Mesendoderm (in vitro differentiated cells): ENCODE measurements at regions not wholly inside any gene's neighbourhood (a gene's known extent, or its start where the extent isn't known, plus 50 kb on each side); places are given as distances from the start of the nearest gene placed in this dataset.

Source experiments
- DNase-seq: peaks from one replicate; pipeline ENCODE4 v3.0.0; 2013
- H2AK5ac ChIP-seq: 2 replicates; pipeline ENCODE4 v1.6.1; 2013; ENCODE audit warnings: low read length, inconsistent platforms
- H2BK120ac ChIP-seq: 2 replicates; pipeline ENCODE4 v1.6.1; 2013; ENCODE audit warnings: low read depth, mild to moderate bottlenecking, low read length, moderate library complexity, mixed read lengths
- H2BK15ac ChIP-seq: replicated peaks from 2 replicates; pipeline ENCODE4 v1.6.1; 2013; ENCODE audit warnings: low read depth, mild to moderate bottlenecking, moderate library complexity
- H2BK5ac ChIP-seq: 2 replicates; pipeline ENCODE4 v1.6.1; 2013; ENCODE audit warnings: low read length, inconsistent platforms
- H3K18ac ChIP-seq: 2 replicates; pipeline ENCODE4 v1.6.1; 2013; ENCODE audit warnings: mild to moderate bottlenecking, low read length, mixed read lengths
- H3K23ac ChIP-seq: one replicate; pipeline ENCODE4 v1.6.1; 2013; ENCODE audit warnings: low read length
- H3K27ac ChIP-seq: 2 replicates; pipeline ENCODE4 v1.5.1; 2013; ENCODE audit warnings: low read depth, mild to moderate bottlenecking, inconsistent platforms, low read length, moderate library complexity
- H3K27me3 ChIP-seq: 2 replicates; pipeline ENCODE4 v1.6.1; 2013; ENCODE audit warnings: low read length, control low read depth, mild to moderate bottlenecking, inconsistent platforms; ENCODE audit not compliant: insufficient read depth, poor library complexity
- H3K36me3 ChIP-seq: 2 replicates; pipeline ENCODE4 v1.6.1; 2013; ENCODE audit warnings: low read length, inconsistent platforms; ENCODE audit not compliant: control insufficient read depth, insufficient read depth
- H3K4ac ChIP-seq: one replicate; pipeline ENCODE4 v1.6.1; 2013; ENCODE audit warnings: low read depth, mild to moderate bottlenecking, low read length, moderate library complexity
- H3K4me1 ChIP-seq: 2 replicates; pipeline ENCODE4 v1.6.1; 2013; ENCODE audit warnings: low read depth, low read length, inconsistent platforms; ENCODE audit not compliant: control insufficient read depth
- H3K4me2 ChIP-seq: 2 replicates; pipeline ENCODE4 v1.6.1; 2013; ENCODE audit warnings: low read length
- H3K4me3 ChIP-seq: 2 replicates; pipeline ENCODE4 v1.5.1; 2013; ENCODE audit warnings: mild to moderate bottlenecking, low read length
- H3K56ac ChIP-seq: one replicate; pipeline ENCODE4 v1.6.1; 2013; ENCODE audit warnings: low read length
- H3K79me1 ChIP-seq: 2 replicates; pipeline ENCODE4 v1.6.1; 2013; ENCODE audit warnings: low read length, inconsistent platforms
- H3K79me2 ChIP-seq: 2 replicates; pipeline ENCODE4 v1.6.1; 2013; ENCODE audit warnings: mild to moderate bottlenecking, low read length; ENCODE audit not compliant: control insufficient read depth, insufficient read depth
- H3K9ac ChIP-seq: 2 replicates; pipeline ENCODE4 v1.6.1; 2013; ENCODE audit warnings: low read length, inconsistent platforms
- H4K5ac ChIP-seq: one replicate; pipeline ENCODE4 v1.6.1; 2013; ENCODE audit warnings: low read length
- H4K8ac ChIP-seq: one replicate; pipeline ENCODE4 v1.6.1; 2013; ENCODE audit warnings: low read depth, mild to moderate bottlenecking, control low read depth, low read length, moderate library complexity
- WGBS: extraction: QIAGEN DNeasy Blood & Tissue Kit; methylation state at CpG from one replicate; pipeline ENCODE4 v1.1.7; 2013; ENCODE audit warnings: low lambda C conversion rate, missing lambda C conversion rate; ENCODE audit not compliant: insufficient coverage; ENCODE audit errors: extremely low coverage; 5-methylcytosine and 5-hydroxymethylcytosine counted together

DNA sequence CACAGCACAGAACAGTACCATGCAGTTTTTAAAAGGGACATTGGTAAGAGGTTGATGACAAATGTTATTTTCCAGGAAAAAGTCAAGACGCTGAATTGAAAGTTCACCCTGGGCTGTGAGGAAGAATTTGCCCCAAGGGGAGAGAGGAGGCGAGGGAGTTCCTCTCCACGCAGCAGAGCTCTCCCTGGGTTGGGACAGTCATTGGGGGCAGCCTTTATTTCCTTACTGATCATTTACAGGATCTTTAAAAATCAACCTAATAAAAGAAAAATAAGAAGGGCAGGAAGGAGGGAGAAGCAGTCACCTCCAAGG, 49.9 kb upstream of the WNT7B start:
- no peaks in the 10 kb centered on the region for H3K36me3 ChIP-seq
- H3K4ac ChIP-seq, result no peak overlapping the region
- no peak overlapping the region for H3K23ac ChIP-seq
- no peak overlapping the region for H4K8ac ChIP-seq
- H3K27me3 ChIP-seq, result no peaks in the 10 kb centered on the region
- peak overlapping the region; percentile 95 for H3K56ac ChIP-seq
- no peak overlapping the region for H2BK5ac ChIP-seq
- no peak overlapping the region for H3K4me3 ChIP-seq
- no peak overlapping the region for H2BK120ac ChIP-seq
- H2AK5ac ChIP-seq, result no peak overlapping the region
- H3K27ac ChIP-seq, result no peak overlapping the region
- peak overlapping the region; percentile 68 for H3K9ac ChIP-seq
- H3K4me2 ChIP-seq, result no peak overlapping the region
- no peak overlapping the region for H2BK15ac ChIP-seq
- no peaks in the 10 kb centered on the region for H3K4me1 ChIP-seq
- H4K5ac ChIP-seq, result no peak overlapping the region
- no peak overlapping the region for H3K18ac ChIP-seq
- no peak for DNase-seq
- H3K79me2 ChIP-seq, result no peaks in the 10 kb centered on the region
- no peaks in the 10 kb centered on the region for H3K79me1 ChIP-seq
- no CpG with 5 or more reads among the region's 3 CpGs for WGBS

DNA sequence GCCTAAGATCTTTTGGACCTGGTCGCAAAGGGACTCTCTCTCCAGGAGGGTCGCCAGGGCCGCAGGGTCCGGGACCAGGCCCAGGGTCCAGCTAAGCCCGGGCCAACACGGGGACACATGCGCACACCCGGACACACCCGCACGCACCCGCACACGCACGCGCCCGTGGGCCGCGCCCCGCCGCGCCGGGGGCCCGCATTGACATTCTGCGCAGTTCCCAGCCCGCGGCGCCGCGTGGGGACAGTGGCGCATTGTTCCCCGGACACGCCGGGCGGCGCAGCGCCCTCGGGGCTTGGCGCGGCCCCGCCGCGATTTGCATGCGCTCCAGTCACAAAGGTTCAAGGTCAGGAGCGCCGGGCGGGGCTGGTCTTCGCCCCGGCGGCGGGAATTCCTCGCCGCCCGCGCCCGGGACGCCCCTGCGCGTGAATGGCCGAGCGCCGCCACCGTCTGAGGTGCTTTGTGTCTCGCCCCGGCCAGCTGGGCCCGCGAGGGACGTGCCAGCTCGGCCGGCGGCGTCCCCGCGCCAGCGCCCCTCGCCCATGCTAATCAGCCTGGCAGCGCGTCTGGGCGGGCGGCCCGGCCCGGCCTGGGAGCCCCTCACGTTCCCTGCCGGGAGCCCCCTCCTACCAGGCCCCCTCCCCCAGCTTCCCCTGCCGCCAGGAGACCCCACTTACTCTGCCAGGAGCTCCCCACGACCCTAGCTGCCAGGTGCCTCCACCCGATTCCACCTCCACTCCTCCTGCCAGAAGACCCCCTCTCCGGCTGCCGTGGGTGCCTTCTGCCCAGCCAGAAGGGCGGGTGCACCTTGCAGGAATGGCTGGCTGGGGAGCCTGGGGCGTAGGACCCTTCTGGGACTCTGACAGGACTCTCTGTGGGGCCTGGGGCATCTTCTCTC, 50.5 kb upstream of the WNT7B start:
- peak overlapping the region; percentile 19 for H3K4ac ChIP-seq
- H3K56ac ChIP-seq, result peak overlapping the region; percentile 95
- no peak overlapping the region for H2BK120ac ChIP-seq
- H3K27ac ChIP-seq, result no peak overlapping the region
- no peaks in the 10 kb centered on the region for H3K79me1 ChIP-seq
- DNase-seq, result peak; percentile 39
- H3K27me3 ChIP-seq, result no peaks in the 10 kb centered on the region
- peak overlapping the region; percentile 68 for H3K9ac ChIP-seq
- H3K36me3 ChIP-seq, result no peaks in the 10 kb centered on the region
- WGBS, result no CpG with 5 or more reads among the region's 89 CpGs
- H3K4me3 ChIP-seq, result no peak overlapping the region
- no peak overlapping the region for H4K5ac ChIP-seq
- H3K4me2 ChIP-seq, result peak overlapping the region; percentile 60
- no peak overlapping the region for H2BK5ac ChIP-seq
- H3K23ac ChIP-seq, result no peak overlapping the region
- H3K4me1 ChIP-seq, result no peaks in the 10 kb centered on the region
- no peak overlapping the region for H2AK5ac ChIP-seq
- no peak overlapping the region for H2BK15ac ChIP-seq
- no peak overlapping the region for H4K8ac ChIP-seq
- no peaks in the 10 kb centered on the region for H3K79me2 ChIP-seq
- H3K18ac ChIP-seq, result peak overlapping the region; percentile 55

DNA sequence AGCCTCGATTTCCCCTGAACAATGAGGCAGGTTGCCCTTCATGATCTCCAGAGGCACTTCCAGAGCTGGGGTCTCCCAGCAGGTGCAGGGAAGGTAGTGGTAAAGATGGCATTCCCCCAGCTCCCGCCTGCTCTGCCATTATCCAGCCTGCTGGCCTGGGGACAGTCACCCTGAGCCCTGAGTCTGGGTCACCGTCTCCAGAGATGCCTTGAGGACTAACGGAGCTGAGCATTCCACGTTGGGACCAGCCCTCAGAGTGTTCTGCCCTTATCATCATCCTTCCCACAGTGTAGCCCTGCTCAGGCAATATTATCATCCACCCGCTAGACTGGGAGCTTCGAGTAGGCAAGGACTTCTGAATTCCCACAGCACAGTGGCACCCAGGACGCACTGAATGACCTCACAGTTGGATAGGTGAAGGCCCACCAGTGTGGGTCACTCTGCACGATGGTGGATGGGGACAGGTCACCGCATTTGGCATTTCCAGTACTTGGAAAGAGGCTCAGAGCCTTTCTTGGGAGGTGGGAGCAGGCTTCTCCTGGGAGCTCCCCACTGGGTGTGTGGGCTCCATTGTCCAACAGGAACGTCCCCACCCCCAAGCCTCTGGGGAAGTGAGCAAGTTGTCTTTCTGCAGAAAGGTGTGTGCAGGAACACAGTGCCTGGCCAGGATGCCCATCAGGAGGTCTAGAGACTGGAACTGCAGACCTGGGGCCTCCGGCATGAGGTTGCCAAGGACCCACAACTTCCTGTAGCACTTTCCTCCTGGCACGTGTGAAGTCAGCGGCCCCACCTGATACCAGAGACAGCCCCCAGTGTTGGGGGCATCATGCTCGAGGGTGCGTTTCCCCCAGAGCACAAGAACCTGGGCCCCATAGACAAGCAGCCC, 51.4 kb upstream of the WNT7B start:
- no CpG with 5 or more reads among the region's 16 CpGs for WGBS
- no peak overlapping the region for H3K4ac ChIP-seq
- H3K36me3 ChIP-seq, result no peaks in the 10 kb centered on the region
- no peak overlapping the region for H2BK15ac ChIP-seq
- H3K4me1 ChIP-seq, result no peaks in the 10 kb centered on the region
- H3K27ac ChIP-seq, result no peak overlapping the region
- no peak overlapping the region for H4K5ac ChIP-seq
- no peak overlapping the region for H3K18ac ChIP-seq
- H3K4me3 ChIP-seq, result no peak overlapping the region
- no peak for DNase-seq
- H3K56ac ChIP-seq, result peak overlapping the region; percentile 39
- no peak overlapping the region for H3K9ac ChIP-seq
- H4K8ac ChIP-seq, result no peak overlapping the region
- H3K4me2 ChIP-seq, result no peak overlapping the region
- H2BK5ac ChIP-seq, result no peak overlapping the region
- H3K79me1 ChIP-seq, result no peaks in the 10 kb centered on the region
- no peak overlapping the region for H3K23ac ChIP-seq
- H3K27me3 ChIP-seq, result no peaks in the 10 kb centered on the region
- H3K79me2 ChIP-seq, result no peaks in the 10 kb centered on the region
- H2AK5ac ChIP-seq, result no peak overlapping the region
- no peak overlapping the region for H2BK120ac ChIP-seq

DNA sequence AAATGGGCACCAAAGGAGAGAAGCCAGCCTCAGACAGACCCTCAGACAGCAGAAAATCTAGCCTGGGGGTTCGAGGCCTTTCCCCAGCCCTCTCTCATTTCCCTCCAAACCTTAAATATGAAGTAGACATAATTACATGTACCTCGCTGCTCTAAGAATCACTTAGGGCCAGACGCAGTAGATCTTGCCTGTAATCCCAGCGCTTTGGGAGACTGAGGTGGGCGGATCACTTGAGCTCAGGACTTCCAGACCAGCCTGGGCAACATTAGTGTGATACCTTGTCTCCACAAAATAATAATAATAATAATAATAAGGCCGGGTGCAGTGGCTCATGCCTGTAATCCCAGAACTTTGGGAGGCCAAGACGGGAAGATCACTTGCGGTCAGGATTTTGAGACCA, 52.1 kb upstream of the WNT7B start:
- H3K4ac ChIP-seq, result no peak overlapping the region
- no peak overlapping the region for H2AK5ac ChIP-seq
- DNase-seq, result no peak
- no peaks in the 10 kb centered on the region for H3K27me3 ChIP-seq
- no peaks in the 10 kb centered on the region for H3K4me1 ChIP-seq
- no peak overlapping the region for H3K18ac ChIP-seq
- H2BK120ac ChIP-seq, result no peak overlapping the region
- H3K79me1 ChIP-seq, result no peaks in the 10 kb centered on the region
- no peak overlapping the region for H3K4me3 ChIP-seq
- no peak overlapping the region for H3K56ac ChIP-seq
- no peak overlapping the region for H2BK15ac ChIP-seq
- no peak overlapping the region for H4K8ac ChIP-seq
- no peak overlapping the region for H3K9ac ChIP-seq
- no CpG with 5 or more reads among the region's 8 CpGs for WGBS
- H3K4me2 ChIP-seq, result no peak overlapping the region
- H3K27ac ChIP-seq, result no peak overlapping the region
- H3K79me2 ChIP-seq, result no peaks in the 10 kb centered on the region
- no peak overlapping the region for H3K23ac ChIP-seq
- H3K36me3 ChIP-seq, result no peaks in the 10 kb centered on the region
- no peak overlapping the region for H4K5ac ChIP-seq
- H2BK5ac ChIP-seq, result no peak overlapping the region

GRCh38 chr22:46029574-46030200, 52.7 kb upstream of the WNT7B start:
- no peaks in the 10 kb centered on the region for H3K36me3 ChIP-seq
- no peak overlapping the region for H4K5ac ChIP-seq
- H3K79me1 ChIP-seq, result no peaks in the 10 kb centered on the region
- no peak overlapping the region for H3K4me2 ChIP-seq
- H3K56ac ChIP-seq, result no peak overlapping the region
- no peak overlapping the region for H3K4ac ChIP-seq
- no peak overlapping the region for H2AK5ac ChIP-seq
- H4K8ac ChIP-seq, result no peak overlapping the region
- no CpG with 5 or more reads among the region's 6 CpGs for WGBS
- H3K18ac ChIP-seq, result no peak overlapping the region
- H3K27ac ChIP-seq, result no peak overlapping the region
- no peak overlapping the region for H2BK120ac ChIP-seq
- no peaks in the 10 kb centered on the region for H3K79me2 ChIP-seq
- DNase-seq, result no peak
- no peak overlapping the region for H3K4me3 ChIP-seq
- no peak overlapping the region for H3K9ac ChIP-seq
- no peak overlapping the region for H3K23ac ChIP-seq
- H2BK5ac ChIP-seq, result no peak overlapping the region
- H3K27me3 ChIP-seq, result no peaks in the 10 kb centered on the region
- no peak overlapping the region for H2BK15ac ChIP-seq
- H3K4me1 ChIP-seq, result no peaks in the 10 kb centered on the region
